GM20000 (cell line): ENCODE measurements at regions not wholly inside any gene's neighbourhood (a gene's known extent, or its start where the extent isn't known, plus 50 kb on each side); places are given as distances from the start of the nearest gene placed in this dataset.

Experiments used
- DNase-seq: peaks from one replicate; pipeline ENCODE4 v3.0.0; 2012; ENCODE audit warnings: low spot score
- TF ChIP-seq, protein P1 (sequence below): IDR thresholded peaks from 2 replicates; pipeline ENCODE4 v1.5.1; 2012; ENCODE audit warnings: mild to moderate bottlenecking, control low read depth; ENCODE audit errors: extremely low read depth, missing control alignments

DNA sequence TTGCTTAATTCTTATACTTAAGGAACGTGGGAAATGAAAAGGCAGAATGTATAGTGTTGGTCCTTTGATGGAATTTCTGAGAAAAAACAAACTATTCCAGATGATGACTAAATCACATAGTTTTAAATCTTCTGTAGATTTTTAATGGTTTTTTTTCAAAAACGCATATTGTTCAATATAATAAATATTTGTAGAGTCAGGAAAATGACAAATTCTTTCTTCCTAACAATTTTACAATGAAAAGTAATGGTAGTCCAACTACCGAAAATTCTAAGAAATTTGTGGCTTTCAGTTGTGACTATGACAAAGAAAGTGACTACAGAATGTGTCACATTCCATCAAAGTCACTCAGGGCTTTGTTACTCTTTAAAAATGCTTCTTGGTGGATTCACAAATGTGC, 164.8 kb upstream of the PITX2 start:
- TF ChIP-seq, protein P1, sequence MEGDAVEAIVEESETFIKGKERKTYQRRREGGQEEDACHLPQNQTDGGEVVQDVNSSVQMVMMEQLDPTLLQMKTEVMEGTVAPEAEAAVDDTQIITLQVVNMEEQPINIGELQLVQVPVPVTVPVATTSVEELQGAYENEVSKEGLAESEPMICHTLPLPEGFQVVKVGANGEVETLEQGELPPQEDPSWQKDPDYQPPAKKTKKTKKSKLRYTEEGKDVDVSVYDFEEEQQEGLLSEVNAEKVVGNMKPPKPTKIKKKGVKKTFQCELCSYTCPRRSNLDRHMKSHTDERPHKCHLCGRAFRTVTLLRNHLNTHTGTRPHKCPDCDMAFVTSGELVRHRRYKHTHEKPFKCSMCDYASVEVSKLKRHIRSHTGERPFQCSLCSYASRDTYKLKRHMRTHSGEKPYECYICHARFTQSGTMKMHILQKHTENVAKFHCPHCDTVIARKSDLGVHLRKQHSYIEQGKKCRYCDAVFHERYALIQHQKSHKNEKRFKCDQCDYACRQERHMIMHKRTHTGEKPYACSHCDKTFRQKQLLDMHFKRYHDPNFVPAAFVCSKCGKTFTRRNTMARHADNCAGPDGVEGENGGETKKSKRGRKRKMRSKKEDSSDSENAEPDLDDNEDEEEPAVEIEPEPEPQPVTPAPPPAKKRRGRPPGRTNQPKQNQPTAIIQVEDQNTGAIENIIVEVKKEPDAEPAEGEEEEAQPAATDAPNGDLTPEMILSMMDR, result no peak
- DNase-seq, result no peak

DNA sequence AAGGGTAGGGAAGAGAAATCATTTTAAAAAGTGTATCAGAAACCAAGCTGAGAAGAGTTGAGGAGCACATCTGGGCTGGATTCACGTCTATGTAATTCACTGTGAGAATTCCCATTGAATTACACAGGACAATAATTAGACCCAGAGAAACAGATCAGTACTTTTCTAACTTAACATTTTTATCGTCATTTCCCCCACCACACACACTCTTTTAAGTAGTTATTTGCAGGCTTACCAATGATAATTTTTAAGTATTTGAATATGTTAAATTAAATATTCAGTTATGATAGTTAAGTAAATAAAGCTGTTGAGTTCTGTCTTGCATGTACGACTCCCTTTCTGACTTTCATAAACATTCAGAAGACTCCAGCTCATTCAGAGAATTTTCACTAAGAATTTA, 165.4 kb upstream of the PITX2 start:
- no peak for DNase-seq
- TF ChIP-seq, protein P1, result no peak

DNA sequence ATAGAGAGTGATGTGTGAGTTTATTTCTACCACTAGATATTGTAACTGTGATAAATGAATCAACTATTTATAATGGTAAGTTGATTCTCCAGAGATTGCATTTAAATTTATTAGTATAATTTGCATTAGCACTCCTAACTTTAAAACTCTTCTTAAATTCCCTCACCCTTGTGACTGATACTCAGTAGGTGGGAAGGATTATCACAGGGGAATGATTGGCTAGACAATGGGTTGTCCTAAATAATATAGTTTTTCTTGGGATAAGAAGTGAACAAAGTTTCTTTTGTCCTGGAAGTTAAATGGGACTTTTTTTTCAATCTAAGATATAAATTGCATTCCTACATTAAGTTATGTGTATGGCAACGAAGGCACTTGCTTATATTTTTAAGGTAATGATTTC, 169.2 kb upstream of the PITX2 start:
- TF ChIP-seq, protein P1, result no peak
- no peak for DNase-seq

DNA sequence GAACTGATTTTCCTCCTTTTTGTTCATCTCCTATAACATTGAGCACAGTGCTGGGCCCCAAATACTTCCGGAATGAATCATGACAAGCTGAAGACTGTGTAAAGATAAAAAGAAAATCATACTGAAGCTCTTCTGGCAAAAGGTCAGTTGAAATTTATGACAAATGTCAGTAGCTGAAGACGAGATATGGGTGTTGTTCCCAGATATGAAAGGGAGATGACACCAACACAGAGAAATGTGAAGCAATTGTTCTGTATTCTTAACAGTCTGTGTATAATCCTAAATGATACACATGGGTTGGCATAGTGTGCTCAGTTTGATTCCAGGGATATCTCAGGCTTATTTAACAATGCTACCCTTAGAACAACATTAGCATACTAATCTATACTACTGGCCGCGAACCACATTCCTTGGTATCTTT, 170.5 kb upstream of the PITX2 start:
- DNase-seq, result no peak
- TF ChIP-seq, protein P1, result no peak

DNA sequence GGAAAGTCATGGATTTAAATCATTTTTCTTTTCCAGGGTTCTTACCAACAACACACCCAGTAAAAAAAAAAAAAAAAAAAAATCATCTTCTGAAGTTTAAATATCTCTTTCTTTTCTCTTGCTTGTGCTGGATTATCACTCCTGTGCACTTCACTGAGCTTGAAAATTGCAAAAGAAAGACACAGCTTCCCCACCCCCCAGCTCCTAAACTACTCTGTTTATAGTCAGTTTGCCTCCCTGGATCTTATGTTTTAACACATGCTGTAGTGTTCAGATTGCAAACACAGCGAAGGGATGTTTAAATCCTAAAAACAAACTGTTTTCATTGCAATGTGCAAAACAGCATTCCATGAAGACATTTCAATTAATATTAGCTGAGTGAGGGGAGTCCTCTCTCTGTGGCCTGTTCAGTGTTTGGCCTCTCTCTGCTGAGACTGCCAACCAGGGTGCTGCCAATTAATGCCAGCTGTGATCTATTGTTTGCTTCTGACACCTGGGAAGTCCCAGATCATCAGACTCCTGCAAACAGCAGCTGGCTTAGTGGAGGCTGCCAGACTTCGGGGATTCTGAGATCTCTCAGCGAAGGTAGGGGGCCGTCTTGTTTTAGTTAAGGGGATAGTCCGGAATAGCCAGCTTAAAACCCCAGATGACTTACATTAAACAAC, 171.1 kb upstream of the PITX2 start:
- TF ChIP-seq, protein P1, result no peak
- DNase-seq, result no peak

DNA sequence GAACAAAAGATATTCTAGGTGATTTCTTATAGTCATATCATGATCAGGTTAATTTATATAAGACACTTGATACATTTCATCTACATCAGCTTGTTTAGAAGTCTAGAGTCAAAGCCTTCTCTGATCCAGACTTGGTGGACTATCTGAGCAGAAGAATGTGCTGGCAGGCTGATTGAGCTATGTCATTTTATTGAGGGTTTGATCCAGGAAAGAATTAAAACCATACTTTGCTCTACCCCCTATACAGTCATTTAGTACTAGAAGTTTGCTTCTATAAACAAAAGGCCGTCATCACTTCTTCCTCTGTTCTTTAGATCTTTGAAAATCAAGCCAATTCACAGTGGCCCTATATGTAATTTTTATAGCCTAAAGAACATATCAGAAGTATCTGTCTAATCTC, 173.1 kb upstream of the PITX2 start:
- no peak for DNase-seq
- TF ChIP-seq, protein P1, result no peak

DNA sequence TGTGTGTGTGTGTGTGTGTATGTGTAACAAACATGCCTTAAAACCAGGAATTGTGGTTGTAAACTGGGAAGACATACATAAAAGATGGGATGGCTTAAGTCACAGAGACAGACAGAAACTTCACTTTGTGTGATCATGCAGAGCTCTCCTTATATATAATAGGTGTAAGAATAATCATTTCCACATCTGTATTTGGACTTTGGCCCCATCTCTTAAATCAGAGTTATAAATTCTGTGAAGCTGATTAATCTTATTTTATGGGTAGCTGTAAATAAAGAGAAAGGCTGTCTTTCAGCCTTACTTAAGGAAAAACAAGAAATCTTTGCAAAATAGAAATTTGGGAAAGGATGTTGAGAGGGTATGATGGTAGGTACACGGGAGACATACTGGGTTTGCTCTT, 174.6 kb upstream of the PITX2 start:
- TF ChIP-seq, protein P1, result no peak
- no peak for DNase-seq
